Fibroblast of lung (primary cell): ENCODE measurements at regions not wholly inside any gene's neighbourhood (a gene's known extent, or its start where the extent isn't known, plus 50 kb on each side); places are given as distances from the start of the nearest gene placed in this dataset.

Experiments used
- DNase-seq, 2 donors: peaks; one replicate each; pipeline versions ENCODE4 v3.0.0 to v3.0.0-alpha.2; 2010; ENCODE audit warnings: low read depth in 2 of 2
- H2AFZ ChIP-seq: 2 replicates; pipeline ENCODE4 v1.5.1; 2012; ENCODE audit warnings: low read length, control low read depth, inconsistent platforms
- H3K27ac ChIP-seq: 2 replicates; pipeline ENCODE4 v1.5.1; 2011; ENCODE audit warnings: low read length, control low read depth; ENCODE audit not compliant: insufficient read depth
- H3K27me3 ChIP-seq: 2 replicates; pipeline ENCODE4 v1.5.1; 2011; ENCODE audit warnings: mild to moderate bottlenecking, low read length; ENCODE audit not compliant: control insufficient read depth, insufficient read depth
- H3K36me3 ChIP-seq: 2 replicates; pipeline ENCODE4 v1.5.1; 2011; ENCODE audit warnings: low read length; ENCODE audit not compliant: control insufficient read depth, insufficient read depth
- H3K4me1 ChIP-seq: 2 replicates; pipeline ENCODE4 v1.5.1; 2011; ENCODE audit warnings: low read length; ENCODE audit not compliant: control insufficient read depth, insufficient read depth; ENCODE audit errors: extremely low read depth
- H3K4me2 ChIP-seq: 2 replicates; pipeline ENCODE4 v1.5.1; 2011; ENCODE audit warnings: low read length, control low read depth; ENCODE audit not compliant: insufficient read depth; ENCODE audit errors: extremely low read depth
- H3K4me3 ChIP-seq, 4 experiments: fragments of 200-600 bp in 1 of 4; sonication (generic) in 1 of 4; replicated peaks in 1 of 4; 2 replicates each; pipeline ENCODE4 v1.5.1; 2011 to 2016; ENCODE audit warnings: low read length in 4 of 4, low read depth in 3 of 4, mild to moderate bottlenecking in 3 of 4, control low read depth in 2 of 4, inconsistent platforms in 1 of 4, mixed read lengths in 1 of 4; ENCODE audit not compliant: insufficient read depth in 1 of 4; ENCODE audit errors: control extremely low read depth in 1 of 4
- H3K79me2 ChIP-seq: 2 replicates; pipeline ENCODE4 v1.5.1; 2012; ENCODE audit warnings: mild to moderate bottlenecking, low read length, inconsistent platforms; ENCODE audit not compliant: control insufficient read depth, insufficient read depth
- H3K9ac ChIP-seq: 2 replicates; pipeline ENCODE4 v1.5.1; 2011; ENCODE audit warnings: mild to moderate bottlenecking, low read length, control low read depth; ENCODE audit not compliant: insufficient read depth
- H3K9me3 ChIP-seq: 2 replicates; pipeline ENCODE4 v1.5.1; 2012; ENCODE audit warnings: low read depth, low read length; ENCODE audit not compliant: control insufficient read depth, insufficient read depth
- H4K20me1 ChIP-seq: 2 replicates; pipeline ENCODE4 v1.5.1; 2011; ENCODE audit warnings: low read length; ENCODE audit not compliant: control insufficient read depth, insufficient read depth; ENCODE audit errors: extremely low read depth
- EZH2 ChIP-seq: IDR thresholded peaks from 2 replicates; pipeline ENCODE4 v1.5.1; 2012; ENCODE audit warnings: low read length, control low read depth, mild to moderate bottlenecking; ENCODE audit errors: missing control alignments
- TF ChIP-seq, protein P1 (sequence below), 2 donors: IDR thresholded peaks in 1 of 2; conservative IDR thresholded peaks in 1 of 2; 1 replicate in 1 of 2; 2 replicates in 1 of 2; pipeline ENCODE4 v1.5.1; 2011 to 2012; ENCODE audit warnings: low read length in 2 of 2, control low read depth in 1 of 2, inconsistent platforms in 1 of 2, low read depth in 1 of 2, mild to moderate bottlenecking in 1 of 2

DNA sequence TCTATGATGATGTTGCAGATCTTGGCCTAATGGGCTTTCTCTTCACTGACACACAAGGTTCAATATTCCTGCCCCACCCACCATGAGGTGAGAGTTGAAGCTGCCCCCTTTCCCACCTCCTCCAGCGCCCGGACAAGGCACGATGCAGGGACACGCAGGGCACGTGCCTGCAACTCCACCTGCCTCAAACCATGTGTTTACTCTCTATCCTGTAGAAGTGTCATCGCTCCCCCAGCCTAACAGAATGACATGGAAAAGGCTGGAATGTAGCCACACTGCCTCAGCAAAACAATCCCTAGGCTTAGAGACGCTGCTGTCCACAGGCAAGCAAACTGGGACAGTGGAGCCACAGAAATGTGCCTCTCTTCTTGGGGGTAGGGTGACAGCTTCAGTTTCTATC is 92.9 kb upstream of the SOD1 start:
- no peak for DNase-seq
- Histone ChIP-seq H3K9me3 (no peaks in the 10 kb centered on the region), H3K27me3 (no peaks in the 10 kb centered on the region), H2AFZ (no peak overlapping the region), H4K20me1 (no peaks in the 10 kb centered on the region), H3K36me3 (no peaks in the 10 kb centered on the region), H3K27ac (no peak overlapping the region), H3K4me1 (no peaks in the 10 kb centered on the region), H3K4me3 (no peak overlapping the region), H3K4me2 (no peak overlapping the region), H3K79me2 (no peaks in the 10 kb centered on the region), H3K9ac (no peak overlapping the region)
- TF ChIP-seq EZH2: no peak

DNA sequence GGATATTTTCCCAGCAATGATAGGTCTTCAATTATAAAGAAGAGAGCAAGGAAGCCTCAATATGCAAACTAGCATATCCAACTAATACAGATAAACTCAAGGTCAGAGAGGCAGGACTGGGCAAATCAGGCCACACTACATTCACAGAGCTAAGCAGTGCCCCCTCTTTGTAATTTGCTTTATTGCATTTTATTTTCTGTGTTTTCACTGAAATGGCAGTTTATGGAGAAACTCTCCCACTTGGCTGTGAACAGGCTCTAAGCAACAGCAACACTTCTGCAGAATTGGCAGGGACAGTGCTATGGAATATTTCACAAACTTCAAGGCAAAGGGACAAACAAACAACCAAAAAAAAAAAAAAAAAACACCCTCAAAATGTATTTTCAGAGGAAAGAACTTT is 93.4 kb upstream of the SOD1 start:
- Histone ChIP-seq H3K9me3 (no peaks in the 10 kb centered on the region), H3K27ac (no peak overlapping the region), H3K4me2 (no peak overlapping the region), H2AFZ (no peak overlapping the region), H3K4me3 (no peak overlapping the region), H3K4me1 (no peaks in the 10 kb centered on the region), H3K36me3 (no peaks in the 10 kb centered on the region), H3K9ac (no peak overlapping the region), H3K79me2 (no peaks in the 10 kb centered on the region), H3K27me3 (no peaks in the 10 kb centered on the region), H4K20me1 (no peaks in the 10 kb centered on the region)
- DNase-seq: no peak
- TF ChIP-seq, protein P1, sequence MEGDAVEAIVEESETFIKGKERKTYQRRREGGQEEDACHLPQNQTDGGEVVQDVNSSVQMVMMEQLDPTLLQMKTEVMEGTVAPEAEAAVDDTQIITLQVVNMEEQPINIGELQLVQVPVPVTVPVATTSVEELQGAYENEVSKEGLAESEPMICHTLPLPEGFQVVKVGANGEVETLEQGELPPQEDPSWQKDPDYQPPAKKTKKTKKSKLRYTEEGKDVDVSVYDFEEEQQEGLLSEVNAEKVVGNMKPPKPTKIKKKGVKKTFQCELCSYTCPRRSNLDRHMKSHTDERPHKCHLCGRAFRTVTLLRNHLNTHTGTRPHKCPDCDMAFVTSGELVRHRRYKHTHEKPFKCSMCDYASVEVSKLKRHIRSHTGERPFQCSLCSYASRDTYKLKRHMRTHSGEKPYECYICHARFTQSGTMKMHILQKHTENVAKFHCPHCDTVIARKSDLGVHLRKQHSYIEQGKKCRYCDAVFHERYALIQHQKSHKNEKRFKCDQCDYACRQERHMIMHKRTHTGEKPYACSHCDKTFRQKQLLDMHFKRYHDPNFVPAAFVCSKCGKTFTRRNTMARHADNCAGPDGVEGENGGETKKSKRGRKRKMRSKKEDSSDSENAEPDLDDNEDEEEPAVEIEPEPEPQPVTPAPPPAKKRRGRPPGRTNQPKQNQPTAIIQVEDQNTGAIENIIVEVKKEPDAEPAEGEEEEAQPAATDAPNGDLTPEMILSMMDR (conservative IDR thresholded peaks at IDR 0.05 in 1 of 2, IDR thresholded peaks at IDR 0.05 in 1 of 2; ENCODE audit: low read depth in 1 of 2, low read length in 2 of 2): peak in 1 of 2 donors; percentile 19
- TF ChIP-seq EZH2: no peak

DNA sequence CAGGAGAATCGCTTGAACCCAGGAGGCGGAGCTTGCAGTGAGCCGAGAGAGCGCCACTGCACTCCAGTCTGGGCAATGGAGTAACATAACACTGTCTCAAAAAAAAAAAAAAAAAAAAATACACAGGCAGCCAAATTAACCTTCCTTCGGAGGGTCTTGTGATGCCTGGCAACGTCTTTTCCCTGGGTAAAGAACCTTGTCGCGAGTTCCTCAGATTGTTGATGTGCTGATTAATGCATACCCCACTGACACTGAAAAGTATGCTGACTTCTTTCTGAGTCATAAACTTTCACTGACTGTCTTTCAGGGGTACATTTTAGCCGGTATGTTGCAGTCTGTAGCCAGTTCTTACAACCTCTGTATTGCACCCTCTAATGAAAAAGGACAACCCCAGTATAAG is 95.1 kb upstream of the SOD1 start:
- Histone ChIP-seq H4K20me1 (no peaks in the 10 kb centered on the region), H3K27me3 (peaks cover 4% of the 10 kb centered on the region), H3K4me1 (no peaks in the 10 kb centered on the region), H3K9me3 (no peaks in the 10 kb centered on the region), H3K4me2 (no peak overlapping the region), H3K4me3 (no peak overlapping the region), H3K9ac (no peak overlapping the region), H3K36me3 (no peaks in the 10 kb centered on the region), H3K27ac (no peak overlapping the region), H2AFZ (no peak overlapping the region), H3K79me2 (no peaks in the 10 kb centered on the region)
- TF ChIP-seq, protein P1 (conservative IDR thresholded peaks at IDR 0.05 in 1 of 2, IDR thresholded peaks at IDR 0.05 in 1 of 2; ENCODE audit: low read depth in 1 of 2, low read length in 2 of 2): no peak
- TF ChIP-seq EZH2: no peak
- DNase-seq: peak in 1 of 2 donors; percentile 85
